Cardiac muscle cell (in vitro differentiated cells and primary cell): ENCODE measurements at regions not wholly inside any gene's neighbourhood (a gene's known extent, or its start where the extent isn't known, plus 50 kb on each side); places are given as distances from the start of the nearest gene placed in this dataset.

Source experiments
- DNase-seq, 2 donors: peaks; one replicate each; pipeline versions ENCODE4 v3.0.0 to v3.0.0-alpha.2; 2010 to 2017; ENCODE audit warnings: low read depth in 1 of 2, low spot score in 1 of 2
- H3K27ac ChIP-seq: fragments of 200-600 bp; sonication (generic); 2 replicates; pipeline ENCODE4 v1.5.1; 2016
- H3K27me3 ChIP-seq: fragments of 200-600 bp; sonication (generic); 2 replicates; pipeline ENCODE4 v1.6.0; 2016; ENCODE audit warnings: control low read depth
- H3K36me3 ChIP-seq: fragments of 200-600 bp; sonication (generic); 2 replicates; pipeline ENCODE4 v1.5.1; 2016; ENCODE audit warnings: control low read depth
- H3K4me1 ChIP-seq: fragments of 200-600 bp; sonication (generic); 2 replicates; pipeline ENCODE4 v1.8.1; 2017; ENCODE audit warnings: low read depth, mild to moderate bottlenecking, mixed run types
- H3K4me3 ChIP-seq: fragments of 200-600 bp; sonication (generic); 2 replicates; pipeline ENCODE4 v1.5.1; 2016; ENCODE audit warnings: mild to moderate bottlenecking
- H3K9me3 ChIP-seq: fragments of 200-600 bp; sonication (generic); 2 replicates; pipeline ENCODE4 v1.5.1; 2017; ENCODE audit warnings: low read depth, mild to moderate bottlenecking, control low read depth
- TF ChIP-seq, protein P1 (sequence below): IDR thresholded peaks from 2 replicates; pipeline ENCODE4 v1.5.1; 2012; ENCODE audit warnings: low read depth, mild to moderate bottlenecking, low read length

DNA sequence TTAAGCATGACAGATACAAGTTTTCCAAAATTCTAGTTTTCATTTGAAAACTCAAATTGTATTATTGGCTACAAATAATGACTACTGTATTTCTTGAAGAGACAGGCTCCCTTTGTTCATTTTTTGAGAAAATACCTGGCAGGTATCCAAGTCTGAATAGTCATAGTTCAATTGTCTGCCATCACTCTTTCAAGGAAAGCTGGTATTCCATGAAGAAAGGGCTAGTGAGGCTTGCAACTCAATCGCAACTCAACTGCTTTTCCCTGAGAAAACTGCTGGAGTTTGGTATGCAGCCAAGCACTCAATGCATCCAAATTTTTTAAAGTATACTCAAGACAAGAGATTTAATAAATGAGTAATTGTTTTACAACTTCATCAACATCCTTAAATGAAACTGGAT is 61.4 kb upstream of the TRIO start:
- H3K4me1 ChIP-seq: no peaks in the 10 kb centered on the region
- H3K27ac ChIP-seq: no peak overlapping the region
- TF ChIP-seq, protein P1, sequence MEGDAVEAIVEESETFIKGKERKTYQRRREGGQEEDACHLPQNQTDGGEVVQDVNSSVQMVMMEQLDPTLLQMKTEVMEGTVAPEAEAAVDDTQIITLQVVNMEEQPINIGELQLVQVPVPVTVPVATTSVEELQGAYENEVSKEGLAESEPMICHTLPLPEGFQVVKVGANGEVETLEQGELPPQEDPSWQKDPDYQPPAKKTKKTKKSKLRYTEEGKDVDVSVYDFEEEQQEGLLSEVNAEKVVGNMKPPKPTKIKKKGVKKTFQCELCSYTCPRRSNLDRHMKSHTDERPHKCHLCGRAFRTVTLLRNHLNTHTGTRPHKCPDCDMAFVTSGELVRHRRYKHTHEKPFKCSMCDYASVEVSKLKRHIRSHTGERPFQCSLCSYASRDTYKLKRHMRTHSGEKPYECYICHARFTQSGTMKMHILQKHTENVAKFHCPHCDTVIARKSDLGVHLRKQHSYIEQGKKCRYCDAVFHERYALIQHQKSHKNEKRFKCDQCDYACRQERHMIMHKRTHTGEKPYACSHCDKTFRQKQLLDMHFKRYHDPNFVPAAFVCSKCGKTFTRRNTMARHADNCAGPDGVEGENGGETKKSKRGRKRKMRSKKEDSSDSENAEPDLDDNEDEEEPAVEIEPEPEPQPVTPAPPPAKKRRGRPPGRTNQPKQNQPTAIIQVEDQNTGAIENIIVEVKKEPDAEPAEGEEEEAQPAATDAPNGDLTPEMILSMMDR: no peak
- H3K4me3 ChIP-seq: no peak overlapping the region
- H3K36me3 ChIP-seq: no peaks in the 10 kb centered on the region
- H3K27me3 ChIP-seq: no peaks in the 10 kb centered on the region
- DNase-seq: peak in 1 of 2 donors; percentile 42
- H3K9me3 ChIP-seq: no peaks in the 10 kb centered on the region

DNA sequence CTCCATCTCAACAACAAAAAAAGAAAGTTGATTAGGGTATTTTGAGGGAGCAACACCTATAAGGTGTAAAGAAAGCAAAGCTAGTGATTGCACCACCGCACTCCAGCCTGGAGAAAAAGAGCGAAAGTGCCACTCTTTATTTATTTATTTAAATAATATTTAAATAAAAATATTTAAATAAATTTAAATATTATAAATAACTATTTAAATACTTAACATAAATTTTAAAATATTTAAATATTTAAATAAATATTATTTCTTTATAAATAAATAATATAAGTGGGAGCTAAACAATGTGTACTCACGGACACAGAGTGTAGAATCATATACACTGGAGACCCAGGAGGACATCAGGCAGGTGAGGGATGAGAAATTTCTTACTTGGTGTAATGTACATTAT is 64.4 kb upstream of the TRIO start:
- Histone ChIP-seq H3K4me3 (no peak overlapping the region), H3K36me3 (no peaks in the 10 kb centered on the region), H3K4me1 (no peaks in the 10 kb centered on the region), H3K27ac (no peak overlapping the region), H3K9me3 (no peaks in the 10 kb centered on the region), H3K27me3 (no peaks in the 10 kb centered on the region)
- TF ChIP-seq, protein P1: no peak
- no peak for DNase-seq

DNA sequence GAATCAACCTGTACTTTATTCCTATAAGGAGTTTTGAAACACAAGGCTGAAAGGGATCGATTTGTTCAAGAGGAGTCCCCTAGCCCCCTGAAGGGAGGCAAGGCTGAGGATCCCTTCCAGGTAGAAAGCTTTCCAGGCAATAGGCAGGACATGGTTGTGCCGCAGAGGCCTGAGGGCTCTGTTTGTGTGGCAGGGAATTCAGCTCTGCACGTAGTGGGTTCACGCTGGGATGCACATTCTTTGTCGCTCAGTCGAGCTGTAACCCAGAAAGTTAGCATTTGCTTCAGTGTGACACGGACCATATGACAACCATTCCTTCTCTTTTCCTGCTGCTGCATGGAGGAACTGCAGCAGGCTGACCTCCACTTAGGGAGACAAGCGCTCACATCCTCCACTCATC is 65.6 kb upstream of the TRIO start:
- H3K27me3 ChIP-seq: no peaks in the 10 kb centered on the region
- no peaks in the 10 kb centered on the region for H3K36me3 ChIP-seq
- no peak overlapping the region for H3K4me3 ChIP-seq
- TF ChIP-seq, protein P1: no peak
- DNase-seq: no peak
- H3K27ac ChIP-seq: no peak overlapping the region
- H3K4me1 ChIP-seq: no peaks in the 10 kb centered on the region
- H3K9me3 ChIP-seq: no peaks in the 10 kb centered on the region

DNA sequence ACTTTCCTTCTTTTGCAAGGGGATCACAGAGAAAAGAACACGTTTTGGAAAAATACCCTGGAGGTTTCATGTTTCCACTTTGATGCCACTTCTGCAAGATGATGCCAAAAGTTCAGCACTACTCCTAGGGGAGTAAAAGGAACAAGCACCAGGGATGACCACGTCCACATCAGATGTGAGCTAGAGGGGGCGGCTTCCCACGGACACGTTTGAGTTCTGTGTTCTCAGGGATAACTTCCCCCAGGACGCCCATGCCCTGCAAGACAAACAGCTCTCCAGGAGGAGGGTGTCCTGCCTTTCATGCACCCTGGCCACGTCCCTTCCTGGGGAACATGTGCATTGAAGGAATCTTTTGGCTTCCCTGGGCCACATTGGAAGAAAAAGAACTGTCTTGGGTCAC is 66.6 kb upstream of the TRIO start:
- no peaks in the 10 kb centered on the region for H3K9me3 ChIP-seq
- TF ChIP-seq, protein P1: no peak
- H3K4me3 ChIP-seq: no peak overlapping the region
- no peaks in the 10 kb centered on the region for H3K4me1 ChIP-seq
- H3K27me3 ChIP-seq: no peaks in the 10 kb centered on the region
- DNase-seq: no peak
- no peak overlapping the region for H3K27ac ChIP-seq
- no peaks in the 10 kb centered on the region for H3K36me3 ChIP-seq

DNA sequence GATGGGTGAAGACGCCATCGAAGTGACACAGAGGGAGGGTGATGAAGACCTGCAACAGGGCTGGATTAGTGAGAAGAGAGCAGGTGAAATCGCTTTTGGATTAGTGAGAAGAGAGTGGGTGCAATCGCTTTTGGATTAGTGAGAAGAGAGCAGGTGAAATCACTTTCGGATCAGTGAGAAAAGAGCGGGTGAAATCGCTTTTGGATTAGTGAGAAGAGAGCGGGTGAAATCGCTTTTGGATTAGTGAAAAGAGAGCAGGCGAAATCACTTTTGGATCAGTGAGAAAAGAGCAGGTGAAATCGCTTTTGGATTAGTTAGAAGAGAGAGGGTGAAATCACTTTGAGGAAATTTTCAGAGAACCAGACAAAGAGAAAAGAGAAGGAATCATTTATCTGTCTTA is 67.2 kb upstream of the TRIO start:
- H3K36me3 ChIP-seq: no peaks in the 10 kb centered on the region

More for the DNA sequence above, 67.2 kb upstream of the TRIO start:
- no peak for DNase-seq
- Histone ChIP-seq H3K4me1 (no peaks in the 10 kb centered on the region), H3K9me3 (no peaks in the 10 kb centered on the region), H3K4me3 (no peak overlapping the region), H3K27ac (no peak overlapping the region), H3K27me3 (no peaks in the 10 kb centered on the region)
- TF ChIP-seq, protein P1: no peak
